ENCODE measurements at regions not wholly inside any gene's neighbourhood (a gene's known extent, or its start where the extent isn't known, plus 50 kb on each side); places are given as distances from the start of the nearest gene placed in this dataset.
"Not testable (repeated sequence)": the region's sequence is repeated elsewhere in the genome, so short reads cannot be mapped to it uniquely, and the experiment has no call there.

GRCh38 chr6:26264547-26264946 lies 100.5 kb upstream of the BTN3A2 start:
- no peak for DNase-seq (ENCODE audit: low spot score)

DNA sequence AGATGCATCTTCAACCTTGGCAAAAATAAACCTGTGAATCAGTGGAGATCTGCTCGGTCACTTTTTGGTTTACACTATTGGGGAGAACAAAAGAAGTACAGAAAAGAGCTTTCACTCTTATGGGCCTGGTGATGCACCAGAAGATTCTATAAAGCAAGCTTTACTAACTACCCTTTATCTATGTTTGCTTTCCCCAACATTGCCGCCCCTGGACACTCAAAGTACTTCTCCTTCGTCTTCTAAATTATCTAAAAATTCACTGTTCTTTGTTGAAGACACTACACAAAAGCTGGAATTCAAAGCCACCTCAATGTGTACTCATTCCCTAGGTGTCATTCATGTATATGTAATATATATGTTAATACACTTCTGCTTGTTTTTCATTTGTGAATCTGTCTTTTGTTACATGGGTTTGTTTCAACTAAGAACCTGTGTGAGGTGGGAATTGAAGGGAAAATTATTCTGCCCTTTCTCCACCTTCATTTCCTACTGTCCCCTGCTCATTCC lies 97.9 kb upstream of the BTN3A2 start:
- no peak for DNase-seq (ENCODE audit: low spot score)

DNA sequence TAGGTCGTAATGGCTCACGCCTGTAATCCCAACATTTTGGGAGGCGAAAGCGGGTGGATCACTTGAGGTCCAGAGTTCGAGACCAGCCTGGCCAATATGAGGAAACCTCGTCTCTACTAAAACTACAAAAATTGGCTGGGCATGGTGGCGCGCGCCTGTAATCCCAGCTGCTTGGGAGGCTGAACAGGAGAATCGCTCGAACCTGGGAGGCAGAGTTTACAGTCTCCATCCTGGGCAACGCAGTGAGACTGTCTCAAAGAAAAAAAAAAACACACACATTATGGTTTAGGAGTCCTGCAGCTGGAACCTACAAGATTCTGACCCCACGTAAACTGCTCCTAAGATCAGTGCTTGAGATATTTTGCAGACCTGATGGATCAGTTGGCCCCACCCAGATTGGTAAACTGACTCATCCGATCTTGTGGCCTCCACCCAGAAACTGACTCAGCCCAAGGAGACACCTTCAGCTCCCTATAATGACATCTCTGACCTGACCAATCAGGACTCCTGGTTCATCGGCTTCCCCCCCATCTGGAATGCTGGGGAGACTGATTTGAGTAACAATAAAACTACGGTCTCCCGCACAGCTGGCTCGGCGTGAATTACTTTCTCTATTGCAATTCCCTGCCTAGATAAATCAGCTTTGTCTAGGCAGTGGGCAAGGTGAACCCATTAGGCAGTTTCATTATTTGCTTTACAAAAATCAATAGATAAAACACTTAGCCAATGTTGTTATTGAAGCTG lies 96.2 kb upstream of the BTN3A2 start:
- DNase-seq (ENCODE audit: low spot score) = peak; percentile 84

- DNase-seq (ENCODE audit: low spot score) = peak; percentile 57
Observed at GRCh38 chr6:26269531-26270485, 95.2 kb upstream of the BTN3A2 start.

- peak; percentile 61 for DNase-seq (ENCODE audit: low spot score)
Observed at GRCh38 chr6:26270486-26270861, 94.5 kb upstream of the BTN3A2 start.

DNA sequence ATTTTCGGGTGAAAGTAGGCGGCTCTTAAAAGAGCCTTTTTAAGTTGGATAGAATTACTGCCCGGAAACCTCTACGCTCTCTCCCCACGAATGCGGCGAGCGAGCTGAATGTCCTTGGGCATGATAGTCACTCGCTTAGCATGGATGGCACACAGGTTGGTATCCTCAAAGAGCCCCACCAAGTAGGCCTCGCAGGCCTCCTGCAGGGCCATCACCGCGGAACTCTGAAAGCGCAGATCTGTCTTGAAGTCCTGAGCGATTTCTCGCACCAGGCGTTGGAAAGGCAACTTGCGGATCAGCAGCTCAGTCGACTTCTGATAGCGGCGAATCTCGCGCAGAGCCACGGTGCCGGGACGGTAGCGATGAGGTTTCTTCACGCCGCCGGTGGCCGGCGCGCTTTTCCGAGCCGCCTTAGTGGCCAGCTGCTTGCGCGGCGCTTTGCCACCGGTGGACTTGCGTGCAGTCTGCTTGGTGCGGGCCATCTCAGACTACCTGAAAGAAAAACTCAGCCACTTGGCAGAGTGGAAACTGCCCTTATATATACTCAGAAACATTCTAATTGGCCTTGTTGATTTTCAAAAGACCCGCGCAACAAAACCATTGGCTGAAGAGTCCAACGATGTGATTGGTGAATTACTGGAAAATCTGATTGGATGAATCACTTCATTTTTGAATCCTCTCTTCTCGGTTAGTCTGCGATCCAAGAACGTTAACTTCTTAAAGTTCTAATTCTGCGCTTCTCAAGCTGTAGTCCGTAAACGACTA lies 93.9 kb upstream of the BTN3A2 start:
- peak; percentile 98 for DNase-seq (ENCODE audit: low spot score)

DNA sequence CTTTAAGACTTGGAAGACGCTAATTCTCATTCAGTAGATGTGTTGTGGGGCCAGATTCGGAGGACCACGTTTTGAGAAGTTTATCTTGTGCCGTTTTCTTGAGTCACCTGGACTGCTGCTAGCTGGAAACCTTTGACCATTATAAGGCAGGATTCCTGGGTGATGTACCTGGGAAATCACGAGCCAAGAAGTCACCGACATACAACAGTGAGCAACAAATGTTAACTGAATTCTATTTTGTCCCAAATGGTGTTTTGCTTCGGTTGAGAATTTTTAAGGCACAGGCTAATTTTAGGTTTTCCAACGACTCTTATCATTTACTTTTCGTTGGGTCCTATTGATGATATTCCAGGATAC lies 93.4 kb upstream of the BTN3A2 start:
- DNase-seq (ENCODE audit: low spot score) = no peak

DNA sequence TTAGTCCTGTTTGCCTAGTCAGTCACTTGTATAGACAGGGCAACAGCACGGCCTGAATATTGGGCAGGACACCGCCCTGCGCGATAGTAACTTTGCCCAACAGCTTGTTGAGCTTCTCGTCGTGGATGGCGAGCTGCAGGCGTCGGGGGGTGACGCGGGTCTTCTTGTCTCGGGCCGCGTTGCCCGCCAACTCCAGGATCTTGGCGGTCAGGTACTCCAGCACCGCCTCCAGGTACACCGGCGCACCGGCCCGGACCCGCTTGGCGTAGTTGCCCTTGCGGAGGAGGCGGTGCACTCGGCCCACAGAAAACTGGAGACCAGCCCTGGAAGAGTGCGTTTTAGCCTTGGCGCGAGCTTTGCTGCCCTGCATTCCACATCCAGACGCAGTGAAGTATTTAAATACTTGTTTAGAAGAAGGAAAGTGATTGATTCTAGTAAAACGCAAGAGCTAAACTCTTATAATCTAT lies 92.8 kb upstream of the BTN3A2 start:
- DNase-seq (ENCODE audit: low spot score) = peak; percentile 51

DNA sequence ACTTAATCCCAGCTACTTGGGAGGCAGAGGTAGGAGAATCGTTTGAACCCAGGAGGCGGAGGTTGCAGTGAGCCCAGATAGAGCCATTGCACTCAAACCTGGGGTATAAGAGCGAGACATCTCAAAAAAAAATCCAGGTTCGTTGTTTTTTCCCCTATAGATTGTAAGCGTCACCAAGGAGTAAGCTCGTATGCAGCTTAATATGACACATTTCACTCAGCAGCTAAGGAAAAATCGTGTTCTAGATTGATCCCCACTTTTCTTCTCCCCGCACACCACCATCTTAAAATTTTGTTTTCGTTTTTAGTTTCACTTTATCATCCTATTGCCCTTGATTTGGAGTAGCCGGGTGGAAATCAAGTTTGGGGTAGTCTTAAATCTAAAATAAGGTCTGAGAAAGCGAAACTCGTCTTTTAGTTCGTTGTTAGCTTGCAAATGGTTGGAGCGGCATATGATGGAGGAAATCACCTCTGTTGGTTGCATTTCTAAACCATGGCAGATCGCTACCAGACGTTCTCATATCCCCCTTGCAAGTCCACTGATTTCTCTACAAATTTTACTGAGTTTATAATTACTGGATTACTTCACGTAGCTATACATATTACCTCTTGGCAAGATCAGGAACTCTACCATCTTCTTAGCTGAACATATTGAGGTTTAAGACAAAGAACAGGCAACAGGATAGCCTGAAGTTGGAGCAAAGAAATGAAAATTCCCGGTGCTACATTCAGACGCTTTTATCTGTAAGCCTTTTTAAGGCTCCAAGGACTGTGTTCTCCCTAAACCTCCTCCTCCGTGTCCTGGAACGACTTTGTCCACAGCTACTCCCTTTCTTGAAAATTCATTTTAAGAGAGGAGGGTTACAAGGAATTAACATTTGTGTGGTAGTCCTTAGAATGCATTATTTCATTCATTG lies 91.1 kb upstream of the BTN3A2 start:
- DNase-seq (ENCODE audit: low spot score) = no peak

- no peak for DNase-seq (ENCODE audit: low spot score)
Observed at GRCh38 chr6:26275663-26276062, 89.3 kb upstream of the BTN3A2 start.

GRCh38 chr6:26276841-26277648 lies 88.0 kb upstream of the BTN3A2 start:
- DNase-seq (ENCODE audit: low spot score) = no peak

DNA sequence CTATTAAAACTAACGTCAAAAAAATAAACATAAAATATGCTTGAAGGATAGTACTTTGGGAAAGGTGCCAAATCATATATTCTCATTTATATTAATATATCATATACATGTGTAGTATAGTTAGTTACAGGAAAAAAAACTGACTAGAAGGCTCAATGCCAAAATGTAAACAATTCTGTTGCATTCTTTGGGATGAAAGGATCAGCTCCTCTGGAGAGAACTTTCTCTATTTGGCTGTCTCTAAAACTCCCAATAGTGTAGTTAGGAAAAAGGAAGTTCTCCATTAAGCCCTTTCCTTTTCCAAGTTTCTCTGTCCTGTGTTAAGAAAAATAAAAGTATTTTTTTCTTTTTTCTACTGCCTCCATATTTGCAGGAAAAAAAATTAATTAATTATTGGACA lies 86.5 kb upstream of the BTN3A2 start:
- DNase-seq (ENCODE audit: low spot score) = no peak

DNA sequence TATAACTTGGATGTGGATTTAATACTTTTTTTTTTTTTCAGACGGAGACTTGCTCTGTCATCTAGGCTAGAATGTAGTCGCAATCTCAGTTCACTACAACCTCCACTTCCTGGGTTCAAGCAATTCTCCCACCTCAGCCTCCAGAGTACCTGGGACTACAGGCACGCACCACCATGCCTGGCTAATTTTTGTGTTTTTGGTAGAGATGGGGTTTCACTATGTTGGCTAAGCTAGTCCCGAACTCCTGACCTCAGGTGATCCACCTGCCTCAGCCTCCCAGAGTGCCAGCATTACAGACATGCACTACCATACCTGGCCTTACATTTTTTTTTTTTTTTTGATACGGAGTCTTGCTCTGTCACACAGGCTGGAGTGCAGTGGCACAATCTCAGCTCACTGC lies 85.6 kb upstream of the BTN3A2 start:
- DNase-seq (ENCODE audit: low spot score) = not testable (repeated sequence)

- DNase-seq (ENCODE audit: low spot score) = no peak
Observed at GRCh38 chr6:26280407-26280806, 84.6 kb upstream of the BTN3A2 start.

- peak; percentile 74 for DNase-seq (ENCODE audit: low spot score)
Observed at GRCh38 chr6:26284537-26285142, 80.4 kb upstream of the BTN3A2 start.

DNA sequence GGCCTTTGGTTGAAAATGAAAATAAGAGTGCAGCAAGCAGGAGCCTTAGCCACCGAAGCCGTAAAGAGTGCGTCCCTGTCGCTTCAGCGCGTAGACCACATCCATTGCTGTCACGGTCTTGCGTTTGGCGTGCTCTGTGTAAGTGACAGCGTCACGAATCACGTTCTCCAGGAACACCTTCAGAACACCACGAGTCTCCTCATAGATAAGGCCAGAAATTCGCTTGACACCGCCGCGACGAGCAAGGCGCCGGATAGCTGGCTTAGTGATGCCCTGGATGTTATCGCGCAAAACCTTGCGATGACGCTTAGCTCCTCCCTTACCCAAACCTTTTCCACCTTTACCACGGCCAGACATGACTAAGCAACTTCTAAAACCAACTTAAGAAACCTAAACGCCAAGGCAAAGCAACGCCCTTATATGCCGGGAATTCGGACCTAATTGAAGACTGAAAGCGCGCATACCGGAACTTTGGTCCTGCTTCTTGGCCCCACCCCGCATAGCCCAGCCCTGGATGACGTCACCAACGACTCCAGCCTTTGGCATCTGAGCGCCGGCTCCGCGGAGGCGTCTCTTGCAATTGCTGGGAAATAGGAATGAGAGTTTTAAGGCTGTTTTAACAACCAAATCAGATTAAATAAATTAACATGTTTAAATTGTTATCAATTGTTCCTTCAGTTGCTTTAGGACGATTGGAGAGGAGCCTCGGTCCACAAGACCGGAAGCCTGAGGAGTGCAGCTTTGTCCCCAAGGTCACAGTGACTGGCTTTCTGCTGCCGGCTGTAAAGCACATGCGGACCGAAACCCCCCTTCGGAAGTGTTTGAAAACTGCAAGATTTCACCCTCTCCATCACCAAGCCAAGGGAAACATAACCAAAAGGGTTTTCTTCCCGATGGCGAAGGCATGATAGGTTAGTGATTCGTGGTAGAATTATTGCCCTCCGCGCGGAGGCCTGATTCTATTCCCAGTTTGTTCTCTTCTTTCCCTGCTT lies 79.6 kb upstream of the BTN3A2 start:
- peak; percentile 99 for DNase-seq (ENCODE audit: low spot score)

- peak; percentile 71 for DNase-seq (ENCODE audit: low spot score)
Observed at GRCh38 chr6:26286168-26286877, 78.7 kb upstream of the BTN3A2 start.

DNA sequence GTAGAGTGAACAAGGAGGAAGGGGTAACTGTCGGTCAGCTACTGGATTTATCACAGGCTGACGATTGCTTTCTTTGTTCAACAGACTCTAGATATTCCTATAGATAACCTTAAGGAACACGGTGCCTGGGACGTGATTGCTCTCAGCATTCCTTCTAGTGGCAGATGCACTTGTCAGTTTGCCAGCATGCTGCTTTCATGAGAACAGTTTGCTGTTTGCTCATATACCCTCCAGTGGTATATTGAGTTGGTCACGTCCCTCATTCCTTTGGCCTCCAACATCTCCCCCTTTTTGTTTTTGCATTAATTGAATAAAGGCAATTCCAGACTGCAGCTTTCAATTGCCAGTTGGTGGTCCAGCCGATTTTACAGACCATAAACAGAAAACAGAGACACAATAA lies 76.8 kb upstream of the BTN3A2 start:
- no peak for DNase-seq (ENCODE audit: low spot score)
